A673 (cell line): ENCODE measurements at regions not wholly inside any gene's neighbourhood (a gene's known extent, or its start where the extent isn't known, plus 50 kb on each side); places are given as distances from the start of the nearest gene placed in this dataset.

ENCODE experiments used
- BruUV-seq: library from RNA; stranded (reverse); fragments of 400-500 nt; replicated peaks from 2 replicates; lab custom pipeline; 2021; lab: Mats Ljungman, UMichigan
- CTCF ChIA-PET: fragments of 300-600 bp; sonication (Branson Sonifier 250); formaldehyde crosslinking; loops from one replicate; lab custom pipeline; 2022; ENCODE audit warnings: antibody characterized with exemption; lab: Charles Lee
- POLR2A ChIA-PET: fragments of 300-600 bp; sonication (Branson Sonifier 250); formaldehyde crosslinking; loops from one replicate; lab custom pipeline; 2022; ENCODE audit warnings: antibody characterized with exemption; ENCODE audit not compliant: low non-redundant PET; lab: Charles Lee
- DNase-seq: peaks from one replicate; pipeline ENCODE4 v3.0.0-alpha.2; 2015; ENCODE audit warnings: low spot score
- H3K27ac ChIP-seq: fragments of 200-600 bp; sonication (generic); 2 replicates; pipeline ENCODE4 v1.5.1; 2016; ENCODE audit warnings: mixed run types, low read depth, mild to moderate bottlenecking, mixed read lengths, antibody characterized with exemption, low read length; ENCODE audit not compliant: poor library complexity, severe bottlenecking
- H3K27me3 ChIP-seq: fragments of 200-600 bp; sonication (generic); replicated peaks from 2 replicates; pipeline ENCODE4 v1.6.1; 2017; ENCODE audit warnings: mixed run types, low read depth, mild to moderate bottlenecking, mixed read lengths, antibody characterized with exemption, low read length; ENCODE audit not compliant: insufficient read depth, poor library complexity
- H3K36me3 ChIP-seq: fragments of 200-600 bp; sonication (generic); 2 replicates; pipeline ENCODE4 v1.6.1; 2016; ENCODE audit warnings: mixed run types, mild to moderate bottlenecking, mixed read lengths, antibody characterized with exemption, low read length; ENCODE audit not compliant: insufficient read depth, poor library complexity, severe bottlenecking
- H3K4me1 ChIP-seq: fragments of 200-600 bp; sonication (generic); 2 replicates; pipeline ENCODE4 v1.6.1; 2017; ENCODE audit warnings: mixed run types, mild to moderate bottlenecking, mixed read lengths, antibody characterized with exemption, low read length; ENCODE audit not compliant: insufficient read depth, poor library complexity, severe bottlenecking
- H3K4me3 ChIP-seq: fragments of 200-600 bp; sonication (generic); 2 replicates; pipeline ENCODE4 v1.5.1; 2016; ENCODE audit warnings: low read depth, mixed run types, mild to moderate bottlenecking, mixed read lengths, low read length; ENCODE audit not compliant: poor library complexity, severe bottlenecking
- H3K9me3 ChIP-seq: fragments of 200-600 bp; sonication (generic); 2 replicates; pipeline ENCODE4 v1.6.1; 2016; ENCODE audit warnings: mixed run types, low read depth, mild to moderate bottlenecking, mixed read lengths, antibody characterized with exemption, low read length; ENCODE audit not compliant: poor library complexity, severe bottlenecking
- CTCF ChIP-seq: fragments of 300-800, 200-600 bp; sonication (generic); conservative IDR thresholded peaks from 2 replicates; pipeline ENCODE4 v1.5.1; 2017; ENCODE audit warnings: low read depth, mild to moderate bottlenecking, antibody characterized with exemption, low read length, moderate library complexity, mixed read lengths
- EZH2 ChIP-seq: fragments of 200-600 bp; sonication (generic); IDR thresholded peaks from 2 replicates; pipeline ENCODE4 v1.6.1; 2017; ENCODE audit warnings: borderline replicate concordance, low read depth, mild to moderate bottlenecking, mixed read lengths, antibody characterized with exemption, low read length; ENCODE audit not compliant: poor library complexity, severe bottlenecking
- intact Hi-C: fragments of 100-400 bp; cut with micrococcal nuclease; formaldehyde crosslinking; loops from one replicate; pipeline ENCODE4 v1.10.0; 2022; ENCODE audit not compliant: unreplicated experiment

GRCh38 chr3:18027161-18027939 is 284.9 kb upstream of the TBC1D5 start:
- no peak for DNase-seq
- intact Hi-C loops: no loop called here
- Histone ChIP-seq H3K4me3 (no peak overlapping the region), H3K27ac (no peak overlapping the region), H3K36me3 (no peaks in the 10 kb centered on the region), H3K27me3 (peaks cover 23% of the 10 kb centered on the region), H3K9me3 (no peaks in the 10 kb centered on the region), H3K4me1 (no peaks in the 10 kb centered on the region)
- ChIA-PET CTCF (interaction anchor here (0.6 kb wide), 1 partner anchor 508 kb away, joined by 3 read pairs; no protein-coding TSS in a partner anchor), POLR2A (no interaction called here)
- TF ChIP-seq EZH2 (no peak), CTCF (no peak)
- no TSS peak for BruUV-seq

- no peak for TF ChIP-seq CTCF
- no peak for TF ChIP-seq EZH2
- Histone ChIP-seq H3K4me1 (no peaks in the 10 kb centered on the region), H3K36me3 (no peaks in the 10 kb centered on the region), H3K27me3 (peaks cover 30% of the 10 kb centered on the region), H3K4me3 (no peak overlapping the region), H3K9me3 (no peaks in the 10 kb centered on the region), H3K27ac (no peak overlapping the region)
- POLR2A ChIA-PET: no interaction called here
- CTCF ChIA-PET: no interaction called here
- no peak for DNase-seq
- intact Hi-C loops: no loop called here
- no TSS peak for BruUV-seq
These were observed 282.3 kb upstream of the TBC1D5 start for GRCh38 chr3:18024715-18025114.

- Histone ChIP-seq H3K9me3 (no peaks in the 10 kb centered on the region), H3K27ac (no peak overlapping the region), H3K27me3 (peaks cover 30% of the 10 kb centered on the region), H3K4me1 (no peaks in the 10 kb centered on the region), H3K4me3 (no peak overlapping the region), H3K36me3 (no peaks in the 10 kb centered on the region)
- TF ChIP-seq EZH2 (no peak), CTCF (no peak)
- no TSS peak for BruUV-seq
- intact Hi-C loops: no loop called here
- ChIA-PET CTCF (no interaction called here), POLR2A (no interaction called here)
- DNase-seq: no peak
These were observed 276.7 kb upstream of the TBC1D5 start for GRCh38 chr3:18019161-18019495.
